ENCODE measurements at regions not wholly inside any gene's neighbourhood (a gene's known extent, or its start where the extent isn't known, plus 50 kb on each side); places are given as distances from the start of the nearest gene placed in this dataset.

- no peaks in the 10 kb centered on the region; a peak in 1 of 5 replicates for H3K27me3 ChIP-seq (ENCODE audit: control insufficient read depth in 1 of 2, insufficient read depth in 2 of 2, low read length in 2 of 2)
- FAIRE-seq (no peak), ATAC-seq (no peak), DNase-seq (ENCODE audit: low spot score) (no peak)
- H3K4me1 ChIP-seq (ENCODE audit: insufficient read depth, low read length), result peaks cover under 1% of the 10 kb centered on the region; the same call in 1 of the 2 replicates
- 56% methylated on average over 4 of the region's 4 CpGs for WGBS (ENCODE audit: low lambda C conversion rate)
- no peak overlapping the region for H3K9ac ChIP-seq (ENCODE audit: insufficient read depth, low read depth, low read length)
- CTCF ChIA-PET (ENCODE audit: low intra/inter-chr PET ratio, low total read pairs), result no interaction called here
- in situ Hi-C loops (cut with HindIII; ENCODE audit: extremely low pct_ligation_motif_present, low pct_unique_long_range_greater_than_20kb), result no loop called here
- no peaks in the 10 kb centered on the region for H3K79me2 ChIP-seq (ENCODE audit: insufficient read depth, low read length)
- no peak overlapping the region for H2AFZ ChIP-seq (ENCODE audit: low read length)
- no peaks in the 10 kb centered on the region for H4K20me1 ChIP-seq (ENCODE audit: insufficient read depth, low read length)
- H3K4me2 ChIP-seq (ENCODE audit: low read depth, low read length), result no peak overlapping the region
- no peak overlapping the region for H3K4me3 ChIP-seq (replicated peaks in 1 of 3; ENCODE audit: insufficient read depth in 1 of 3, low read depth in 2 of 3, low read length in 3 of 3)
- no peaks in the 10 kb centered on the region for H3K9me3 ChIP-seq (ENCODE audit: low read length)
- BruUV-seq (replicated peaks), result no TSS peak
- no peaks in the 10 kb centered on the region for H3K36me3 ChIP-seq (replicated peaks in 1 of 2; ENCODE audit: control insufficient read depth in 1 of 2, insufficient read depth in 2 of 2, low read length in 2 of 2)
- POLR2A ChIA-PET, result no interaction called here
- no peak overlapping the region for H3K27ac ChIP-seq (ENCODE audit: extremely low read length, insufficient read depth, low read length)
- intact Hi-C loops (cut with micrococcal nuclease; ENCODE audit: unreplicated experiment), result no loop called here
- TF ChIP-seq, protein P1, sequence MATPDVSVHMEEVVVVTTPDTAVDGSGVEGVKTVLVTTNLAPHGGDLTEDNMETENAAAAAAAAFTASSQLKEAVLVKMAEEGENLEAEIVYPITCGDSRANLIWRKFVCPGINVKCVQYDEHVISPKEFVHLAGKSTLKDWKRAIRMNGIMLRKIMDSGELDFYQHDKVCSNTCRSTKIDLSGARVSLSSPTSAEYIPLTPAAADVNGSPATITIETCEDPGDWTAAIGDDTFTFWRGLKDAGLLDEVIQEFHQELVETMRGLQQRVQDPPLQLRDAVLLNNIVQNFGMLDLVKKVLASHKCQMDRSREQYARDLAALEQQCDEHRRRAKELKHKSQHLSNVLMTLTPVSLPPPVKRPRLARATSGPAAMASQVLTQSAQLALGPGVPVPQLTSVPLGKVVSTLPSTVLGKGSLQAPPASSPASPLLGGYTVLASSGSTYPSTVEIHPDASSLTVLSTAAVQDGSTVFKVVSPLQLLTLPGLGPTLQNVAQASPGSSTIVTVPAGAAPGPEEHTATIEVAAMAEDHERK (CRISPR knock-in tag; IDR thresholded peaks at IDR 0.05; ENCODE audit: low read depth), result no peak
- TF ChIP-seq FOXA1 (IDR thresholded peaks at IDR 0.05) (no peak), FOXA1 (CRISPR knock-in tag; IDR thresholded peaks at IDR 0.05) (no peak), ZBTB20 (CRISPR knock-in tag; IDR thresholded peaks at IDR 0.05; ENCODE audit: borderline replicate concordance, low read depth) (no peak), PCBP1 (IDR thresholded peaks at IDR 0.05; ENCODE audit: borderline replicate concordance, low read depth, low read length) (no peak), ZNF879 (CRISPR knock-in tag; IDR thresholded peaks at IDR 0.05) (no peak), MYNN (CRISPR knock-in tag; IDR thresholded peaks at IDR 0.05; ENCODE audit: low read depth) (no peak), GABPB1 (CRISPR knock-in tag; IDR thresholded peaks at IDR 0.05) (no peak), MEIS2 (CRISPR knock-in tag; IDR thresholded peaks at IDR 0.05) (no peak), XRCC5 (optimal IDR thresholded peaks at IDR 0.05; ENCODE audit: low read length) (no peak), ETV5 (CRISPR knock-in tag; IDR thresholded peaks at IDR 0.05; ENCODE audit: borderline replicate concordance) (no peak), ZNF431 (CRISPR knock-in tag; IDR thresholded peaks at IDR 0.05; ENCODE audit: borderline replicate concordance, low read depth) (no peak), ZNF350 (CRISPR knock-in tag; IDR thresholded peaks at IDR 0.05; ENCODE audit: borderline replicate concordance, low read depth) (no peak), SUZ12 (IDR thresholded peaks at IDR 0.05; ENCODE audit: low read depth, low read length) (no peak), ZNF143 (CRISPR knock-in tag; IDR thresholded peaks at IDR 0.05) (no peak)
- TF ChIP-seq, protein P2, sequence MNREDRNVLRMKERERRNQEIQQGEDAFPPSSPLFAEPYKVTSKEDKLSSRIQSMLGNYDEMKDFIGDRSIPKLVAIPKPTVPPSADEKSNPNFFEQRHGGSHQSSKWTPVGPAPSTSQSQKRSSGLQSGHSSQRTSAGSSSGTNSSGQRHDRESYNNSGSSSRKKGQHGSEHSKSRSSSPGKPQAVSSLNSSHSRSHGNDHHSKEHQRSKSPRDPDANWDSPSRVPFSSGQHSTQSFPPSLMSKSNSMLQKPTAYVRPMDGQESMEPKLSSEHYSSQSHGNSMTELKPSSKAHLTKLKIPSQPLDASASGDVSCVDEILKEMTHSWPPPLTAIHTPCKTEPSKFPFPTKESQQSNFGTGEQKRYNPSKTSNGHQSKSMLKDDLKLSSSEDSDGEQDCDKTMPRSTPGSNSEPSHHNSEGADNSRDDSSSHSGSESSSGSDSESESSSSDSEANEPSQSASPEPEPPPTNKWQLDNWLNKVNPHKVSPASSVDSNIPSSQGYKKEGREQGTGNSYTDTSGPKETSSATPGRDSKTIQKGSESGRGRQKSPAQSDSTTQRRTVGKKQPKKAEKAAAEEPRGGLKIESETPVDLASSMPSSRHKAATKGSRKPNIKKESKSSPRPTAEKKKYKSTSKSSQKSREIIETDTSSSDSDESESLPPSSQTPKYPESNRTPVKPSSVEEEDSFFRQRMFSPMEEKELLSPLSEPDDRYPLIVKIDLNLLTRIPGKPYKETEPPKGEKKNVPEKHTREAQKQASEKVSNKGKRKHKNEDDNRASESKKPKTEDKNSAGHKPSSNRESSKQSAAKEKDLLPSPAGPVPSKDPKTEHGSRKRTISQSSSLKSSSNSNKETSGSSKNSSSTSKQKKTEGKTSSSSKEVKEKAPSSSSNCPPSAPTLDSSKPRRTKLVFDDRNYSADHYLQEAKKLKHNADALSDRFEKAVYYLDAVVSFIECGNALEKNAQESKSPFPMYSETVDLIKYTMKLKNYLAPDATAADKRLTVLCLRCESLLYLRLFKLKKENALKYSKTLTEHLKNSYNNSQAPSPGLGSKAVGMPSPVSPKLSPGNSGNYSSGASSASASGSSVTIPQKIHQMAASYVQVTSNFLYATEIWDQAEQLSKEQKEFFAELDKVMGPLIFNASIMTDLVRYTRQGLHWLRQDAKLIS (CRISPR knock-in tag; IDR thresholded peaks at IDR 0.05), result no peak
- TF ChIP-seq, protein P3, sequence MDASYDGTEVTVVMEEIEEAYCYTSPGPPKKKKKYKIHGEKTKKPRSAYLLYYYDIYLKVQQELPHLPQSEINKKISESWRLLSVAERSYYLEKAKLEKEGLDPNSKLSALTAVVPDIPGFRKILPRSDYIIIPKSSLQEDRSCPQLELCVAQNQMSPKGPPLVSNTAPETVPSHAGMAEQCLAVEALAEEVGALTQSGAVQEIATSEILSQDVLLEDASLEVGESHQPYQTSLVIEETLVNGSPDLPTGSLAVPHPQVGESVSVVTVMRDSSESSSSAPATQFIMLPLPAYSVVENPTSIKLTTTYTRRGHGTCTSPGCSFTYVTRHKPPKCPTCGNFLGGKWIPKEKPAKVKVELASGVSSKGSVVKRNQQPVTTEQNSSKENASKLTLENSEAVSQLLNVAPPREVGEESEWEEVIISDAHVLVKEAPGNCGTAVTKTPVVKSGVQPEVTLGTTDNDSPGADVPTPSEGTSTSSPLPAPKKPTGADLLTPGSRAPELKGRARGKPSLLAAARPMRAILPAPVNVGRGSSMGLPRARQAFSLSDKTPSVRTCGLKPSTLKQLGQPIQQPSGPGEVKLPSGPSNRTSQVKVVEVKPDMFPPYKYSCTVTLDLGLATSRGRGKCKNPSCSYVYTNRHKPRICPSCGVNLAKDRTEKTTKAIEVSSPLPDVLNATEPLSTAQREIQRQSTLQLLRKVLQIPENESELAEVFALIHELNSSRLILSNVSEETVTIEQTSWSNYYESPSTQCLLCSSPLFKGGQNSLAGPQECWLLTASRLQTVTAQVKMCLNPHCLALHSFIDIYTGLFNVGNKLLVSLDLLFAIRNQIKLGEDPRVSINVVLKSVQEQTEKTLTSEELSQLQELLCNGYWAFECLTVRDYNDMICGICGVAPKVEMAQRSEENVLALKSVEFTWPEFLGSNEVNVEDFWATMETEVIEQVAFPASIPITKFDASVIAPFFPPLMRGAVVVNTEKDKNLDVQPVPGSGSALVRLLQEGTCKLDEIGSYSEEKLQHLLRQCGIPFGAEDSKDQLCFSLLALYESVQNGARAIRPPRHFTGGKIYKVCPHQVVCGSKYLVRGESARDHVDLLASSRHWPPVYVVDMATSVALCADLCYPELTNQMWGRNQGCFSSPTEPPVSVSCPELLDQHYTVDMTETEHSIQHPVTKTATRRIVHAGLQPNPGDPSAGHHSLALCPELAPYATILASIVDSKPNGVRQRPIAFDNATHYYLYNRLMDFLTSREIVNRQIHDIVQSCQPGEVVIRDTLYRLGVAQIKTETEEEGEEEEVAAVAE (CRISPR knock-in tag; IDR thresholded peaks at IDR 0.05; ENCODE audit: borderline replicate concordance), result no peak
Observed at GRCh38 chr11:116600930-116601329, 171.9 kb downstream of the BUD13 start.

Measured in HepG2 (cell line).